Liver (tissue), 7 donors: ENCODE measurements at regions not wholly inside any gene's neighbourhood (a gene's known extent, or its start where the extent isn't known, plus 50 kb on each side); places are given as distances from the start of the nearest gene placed in this dataset.

Source experiments
- DNase-seq: peaks from one replicate; pipeline ENCODE4 v3.0.0-alpha.2; 2017; ENCODE audit warnings: low spot score
- H3K27ac ChIP-seq, 2 donors: one replicate each; pipeline ENCODE4 v1.7.0; 2013; ENCODE audit warnings: inconsistent platforms in 2 of 2, low read length in 2 of 2, control low read depth in 1 of 2, low read depth in 1 of 2, mild to moderate bottlenecking in 1 of 2
- H3K27me3 ChIP-seq, 4 donors: one replicate each; pipeline versions ENCODE4 v1.6.1 to v1.7.0; 2013; ENCODE audit warnings: low read length in 3 of 4, inconsistent platforms in 1 of 4, mild to moderate bottlenecking in 1 of 4, moderate library complexity in 1 of 4; ENCODE audit not compliant: control insufficient read depth in 4 of 4, insufficient read depth in 4 of 4
- H3K36me3 ChIP-seq, 4 donors: one replicate each; pipeline versions ENCODE4 v1.6.1 to v1.7.0; 2013; ENCODE audit warnings: low read length in 3 of 4, mild to moderate bottlenecking in 3 of 4, low read depth in 1 of 4, moderate library complexity in 1 of 4; ENCODE audit not compliant: control insufficient read depth in 4 of 4, insufficient read depth in 3 of 4
- H3K4me1 ChIP-seq, 4 donors: one replicate each; pipeline versions ENCODE4 v1.6.1 to v1.7.0; 2013; ENCODE audit warnings: low read length in 3 of 4, mild to moderate bottlenecking in 3 of 4, moderate library complexity in 1 of 4; ENCODE audit not compliant: control insufficient read depth in 4 of 4, insufficient read depth in 4 of 4
- H3K4me3 ChIP-seq, 3 donors: one replicate each; pipeline versions ENCODE4 v1.6.1 to v1.7.0; 2013; ENCODE audit warnings: low read length in 3 of 3, control low read depth in 1 of 3, low read depth in 1 of 3, mild to moderate bottlenecking in 1 of 3
- H3K9ac ChIP-seq, 2 donors: one replicate each; pipeline ENCODE4 v1.7.0; 2013; ENCODE audit warnings: low read length in 2 of 2, mild to moderate bottlenecking in 2 of 2, moderate library complexity in 2 of 2, control low read depth in 1 of 2, low read depth in 1 of 2
- H3K9me3 ChIP-seq, 4 donors: one replicate each; pipeline versions ENCODE4 v1.6.1 to v1.7.0; 2013; ENCODE audit warnings: low read length in 3 of 4; ENCODE audit not compliant: control insufficient read depth in 4 of 4
- ATF3 ChIP-seq: IDR thresholded peaks from 2 replicates; pipeline ENCODE4 v1.6.1; 2016; ENCODE audit warnings: antibody characterized with exemption
- EGR1 ChIP-seq, 2 donors: IDR thresholded peaks; 2 replicates each; pipeline ENCODE4 v1.6.1; 2016 to 2018; ENCODE audit warnings: antibody characterized with exemption in 2 of 2, low read depth in 2 of 2
- FOXA1 ChIP-seq: IDR thresholded peaks from 2 replicates; pipeline ENCODE4 v1.6.1; 2016; ENCODE audit warnings: antibody characterized with exemption
- FOXA2 ChIP-seq: IDR thresholded peaks from 2 replicates; pipeline ENCODE4 v1.6.1; 2016; ENCODE audit warnings: antibody characterized with exemption
- HNF4A ChIP-seq, 2 donors: conservative IDR thresholded peaks; 2 replicates each; pipeline ENCODE4 v1.6.1; 2016; ENCODE audit warnings: antibody characterized with exemption in 2 of 2, mild to moderate bottlenecking in 2 of 2
- JUND ChIP-seq, 2 donors: IDR thresholded peaks; 2 replicates each; pipeline ENCODE4 v1.6.1; 2016; ENCODE audit warnings: antibody characterized with exemption in 2 of 2
- NR2F2 ChIP-seq: IDR thresholded peaks from 2 replicates; pipeline ENCODE4 v1.6.1; 2016; ENCODE audit warnings: antibody characterized with exemption
- SP1 ChIP-seq: IDR thresholded peaks from 2 replicates; pipeline ENCODE4 v1.6.1; 2018; ENCODE audit warnings: antibody characterized with exemption, mild to moderate bottlenecking
- TAF1 ChIP-seq: conservative IDR thresholded peaks from 2 replicates; pipeline ENCODE4 v1.6.1; 2016; ENCODE audit warnings: antibody characterized with exemption, mild to moderate bottlenecking
- WGBS: extraction: QIAGEN DNeasy Blood & Tissue Kit; methylation state at CpG from one replicate; pipeline ENCODE4 v1.1.7; 2013; 5-methylcytosine and 5-hydroxymethylcytosine counted together
- TF ChIP-seq, protein P1 (sequence below): IDR thresholded peaks from 2 replicates; pipeline ENCODE4 v1.6.1; 2016; ENCODE audit warnings: antibody characterized with exemption, mild to moderate bottlenecking
- TF ChIP-seq, protein P2 (sequence below): IDR thresholded peaks from 2 replicates; pipeline ENCODE4 v1.6.1; 2016; ENCODE audit warnings: antibody characterized with exemption
- donor health status: healthy.
- donor health status: healthy.
- donor health status: healthy.
- donor health status: healthy.

DNA sequence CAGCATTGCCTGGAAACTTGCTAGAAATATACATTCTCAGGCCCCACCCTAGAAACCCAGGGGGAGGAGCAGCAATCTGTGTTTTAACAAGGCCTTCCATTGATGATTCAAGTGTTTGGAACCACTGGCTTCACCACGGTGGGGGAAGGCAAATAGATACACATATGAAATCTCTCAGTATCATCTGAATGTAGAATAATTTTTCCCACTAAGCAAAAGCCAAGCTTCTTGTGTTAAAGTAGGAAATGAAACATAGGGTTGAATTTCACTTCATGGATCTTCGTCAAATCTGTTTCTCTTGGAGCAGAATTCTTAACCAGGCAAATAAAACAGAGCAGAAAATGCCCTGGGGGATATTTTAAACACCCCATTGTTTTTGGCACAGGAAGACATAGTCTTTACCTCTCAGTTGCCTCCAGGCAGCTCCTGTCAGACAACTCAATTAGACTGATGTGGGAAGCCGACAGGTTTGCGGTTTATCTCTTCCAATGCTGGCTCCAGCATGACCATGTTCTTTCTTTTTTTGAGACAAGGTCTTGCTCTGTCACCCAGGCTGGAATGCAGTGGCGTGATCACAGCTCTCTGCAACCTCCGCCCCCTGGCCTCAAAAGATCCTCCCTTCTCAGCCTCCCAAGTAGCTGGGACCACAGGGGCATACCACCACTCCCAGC lies 213.0 kb downstream of the FOXO1 start (continued):
- TF ChIP-seq, protein P1, sequence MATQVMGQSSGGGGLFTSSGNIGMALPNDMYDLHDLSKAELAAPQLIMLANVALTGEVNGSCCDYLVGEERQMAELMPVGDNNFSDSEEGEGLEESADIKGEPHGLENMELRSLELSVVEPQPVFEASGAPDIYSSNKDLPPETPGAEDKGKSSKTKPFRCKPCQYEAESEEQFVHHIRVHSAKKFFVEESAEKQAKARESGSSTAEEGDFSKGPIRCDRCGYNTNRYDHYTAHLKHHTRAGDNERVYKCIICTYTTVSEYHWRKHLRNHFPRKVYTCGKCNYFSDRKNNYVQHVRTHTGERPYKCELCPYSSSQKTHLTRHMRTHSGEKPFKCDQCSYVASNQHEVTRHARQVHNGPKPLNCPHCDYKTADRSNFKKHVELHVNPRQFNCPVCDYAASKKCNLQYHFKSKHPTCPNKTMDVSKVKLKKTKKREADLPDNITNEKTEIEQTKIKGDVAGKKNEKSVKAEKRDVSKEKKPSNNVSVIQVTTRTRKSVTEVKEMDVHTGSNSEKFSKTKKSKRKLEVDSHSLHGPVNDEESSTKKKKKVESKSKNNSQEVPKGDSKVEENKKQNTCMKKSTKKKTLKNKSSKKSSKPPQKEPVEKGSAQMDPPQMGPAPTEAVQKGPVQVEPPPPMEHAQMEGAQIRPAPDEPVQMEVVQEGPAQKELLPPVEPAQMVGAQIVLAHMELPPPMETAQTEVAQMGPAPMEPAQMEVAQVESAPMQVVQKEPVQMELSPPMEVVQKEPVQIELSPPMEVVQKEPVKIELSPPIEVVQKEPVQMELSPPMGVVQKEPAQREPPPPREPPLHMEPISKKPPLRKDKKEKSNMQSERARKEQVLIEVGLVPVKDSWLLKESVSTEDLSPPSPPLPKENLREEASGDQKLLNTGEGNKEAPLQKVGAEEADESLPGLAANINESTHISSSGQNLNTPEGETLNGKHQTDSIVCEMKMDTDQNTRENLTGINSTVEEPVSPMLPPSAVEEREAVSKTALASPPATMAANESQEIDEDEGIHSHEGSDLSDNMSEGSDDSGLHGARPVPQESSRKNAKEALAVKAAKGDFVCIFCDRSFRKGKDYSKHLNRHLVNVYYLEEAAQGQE, result no peak
- TF ChIP-seq ATF3, result no peak
- TF ChIP-seq FOXA1, result no peak
- no peak for TF ChIP-seq JUND (IDR thresholded peaks at IDR 0.05)
- no peak for TF ChIP-seq TAF1

GRCh38 chr13:40456397-40456953 lies 210.0 kb downstream of the FOXO1 start:
- TF ChIP-seq, protein P2, sequence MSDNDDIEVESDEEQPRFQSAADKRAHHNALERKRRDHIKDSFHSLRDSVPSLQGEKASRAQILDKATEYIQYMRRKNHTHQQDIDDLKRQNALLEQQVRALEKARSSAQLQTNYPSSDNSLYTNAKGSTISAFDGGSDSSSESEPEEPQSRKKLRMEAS, result no peak
- TF ChIP-seq ATF3, result no peak
- no peak for TF ChIP-seq EGR1 (IDR thresholded peaks at IDR 0.05; ENCODE audit: low read depth in 2 of 2)
- TF ChIP-seq HNF4A (conservative IDR thresholded peaks at IDR 0.05), result no peak
- no peak for TF ChIP-seq FOXA2
- no peak for TF ChIP-seq TAF1
- no peak for TF ChIP-seq NR2F2
- no peak overlapping the region for H3K9ac ChIP-seq
- H3K9me3 ChIP-seq, result no peaks in the 10 kb centered on the region
- no peak overlapping the region for H3K27ac ChIP-seq
- no peaks in the 10 kb centered on the region for H3K36me3 ChIP-seq
- DNase-seq, result no peak
- WGBS, result 30% methylated on average over 3 of the region's 3 CpGs
- no peak overlapping the region for H3K4me3 ChIP-seq
- peaks cover 2 to 12% (median 6%) of the 10 kb centered on the region in 4 donors for H3K4me1 ChIP-seq
- no peaks in the 10 kb centered on the region for H3K27me3 ChIP-seq

DNA sequence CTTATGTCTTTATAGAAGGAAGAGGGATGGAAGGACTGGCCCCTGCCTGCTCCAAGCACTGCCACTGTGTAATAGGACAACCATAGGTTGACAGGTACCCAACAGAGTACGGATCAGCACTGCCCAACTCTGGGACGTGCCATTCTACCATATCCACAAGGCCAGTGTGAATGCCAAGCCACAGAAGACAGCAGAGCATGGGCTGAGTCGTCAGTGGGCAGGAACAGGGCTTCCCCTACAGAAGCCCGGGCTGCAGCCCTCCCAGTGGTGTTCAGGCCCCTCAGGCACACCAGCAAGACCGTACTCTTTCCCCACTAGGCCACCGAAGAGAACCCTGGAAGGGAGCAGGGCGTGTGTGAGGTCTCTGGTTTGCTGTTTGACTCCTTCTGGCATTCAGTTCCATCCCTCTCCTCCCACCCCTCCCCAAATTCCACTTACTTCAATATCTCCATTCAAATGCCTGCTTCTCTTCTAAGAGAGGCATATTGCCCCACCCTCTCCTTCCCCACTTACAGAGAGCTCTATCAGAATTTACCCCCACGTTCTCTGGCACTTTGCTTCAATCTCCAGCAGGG lies 209.4 kb downstream of the FOXO1 start:
- Histone ChIP-seq H3K9ac (no peak overlapping the region), H3K4me1 (peaks cover 2 to 12% (median 6%) of the 10 kb centered on the region in 4 donors), H3K9me3 (no peaks in the 10 kb centered on the region), H3K27me3 (no peaks in the 10 kb centered on the region), H3K36me3 (no peaks in the 10 kb centered on the region), H3K27ac (no peak overlapping the region), H3K4me3 (no peak overlapping the region)
- 84% methylated on average over 8 of the region's 8 CpGs for WGBS
- TF ChIP-seq JUND (IDR thresholded peaks at IDR 0.05) (no peak), SP1 (no peak), FOXA1 (no peak)
- TF ChIP-seq, protein P2, result no peak
- no peak for DNase-seq
